NT2/D1 (cell line): ENCODE measurements at regions not wholly inside any gene's neighbourhood (a gene's known extent, or its start where the extent isn't known, plus 50 kb on each side); places are given as distances from the start of the nearest gene placed in this dataset.

ENCODE experiments used
- DNase-seq: peaks from one replicate; pipeline ENCODE4 v3.0.0-alpha.2; 2011; ENCODE audit warnings: low read depth, low spot score
- H3K27me3 ChIP-seq: 2 replicates; pipeline ENCODE4 v1.6.0; 2011; ENCODE audit warnings: mild to moderate bottlenecking; ENCODE audit not compliant: insufficient read length, insufficient read depth
- H3K36me3 ChIP-seq: 2 replicates; pipeline ENCODE4 v1.6.1; 2011; ENCODE audit warnings: mild to moderate bottlenecking, low read length, mixed read lengths; ENCODE audit not compliant: insufficient read depth, insufficient read length
- H3K4me1 ChIP-seq: 2 replicates; pipeline ENCODE4 v1.5.1; 2011; ENCODE audit not compliant: insufficient read depth, insufficient read length
- H3K4me3 ChIP-seq: 2 replicates; pipeline ENCODE4 v1.5.1; 2011; ENCODE audit warnings: low read depth; ENCODE audit not compliant: insufficient read length
- H3K9ac ChIP-seq: 2 replicates; pipeline ENCODE4 v1.6.0; 2011; ENCODE audit warnings: low read depth; ENCODE audit not compliant: insufficient read length
- H3K9me3 ChIP-seq: 2 replicates; pipeline ENCODE4 v1.5.1; 2011; ENCODE audit warnings: mild to moderate bottlenecking, low read length; ENCODE audit not compliant: insufficient read depth
- SUZ12 ChIP-seq: IDR thresholded peaks from 2 replicates; pipeline ENCODE4 v1.6.1; 2011; ENCODE audit not compliant: insufficient read length, insufficient read depth; ENCODE audit errors: extremely low read depth
- YY1 ChIP-seq: IDR thresholded peaks from 2 replicates; pipeline ENCODE4 v1.6.1; 2011; ENCODE audit not compliant: insufficient read length, insufficient read depth
- ZNF274 ChIP-seq: IDR thresholded peaks from 2 replicates; pipeline ENCODE4 v1.6.1; 2011; ENCODE audit warnings: mild to moderate bottlenecking, low read depth, low read length

GRCh38 chrX:96407072-96407471 is 277.6 kb upstream of the DIAPH2 start:
- TF ChIP-seq ZNF274 (no peak), YY1 (no peak), SUZ12 (no peak)
- peaks cover 4% of the 10 kb centered on the region for H3K4me1 ChIP-seq
- H3K27me3 ChIP-seq, result no peaks in the 10 kb centered on the region
- no peaks in the 10 kb centered on the region for H3K36me3 ChIP-seq
- H3K9me3 ChIP-seq, result no peaks in the 10 kb centered on the region
- H3K4me3 ChIP-seq, result no peak overlapping the region
- H3K9ac ChIP-seq, result no peak overlapping the region
- DNase-seq, result no peak

GRCh38 chrX:96407501-96407900 is 277.1 kb upstream of the DIAPH2 start:
- no peaks in the 10 kb centered on the region for H3K27me3 ChIP-seq
- peaks cover 4% of the 10 kb centered on the region for H3K4me1 ChIP-seq
- TF ChIP-seq ZNF274, result no peak
- no peak for TF ChIP-seq SUZ12
- TF ChIP-seq YY1, result no peak
- H3K9me3 ChIP-seq, result no peaks in the 10 kb centered on the region
- DNase-seq, result no peak
- H3K36me3 ChIP-seq, result no peaks in the 10 kb centered on the region
- H3K9ac ChIP-seq, result no peak overlapping the region
- no peak overlapping the region for H3K4me3 ChIP-seq

DNA sequence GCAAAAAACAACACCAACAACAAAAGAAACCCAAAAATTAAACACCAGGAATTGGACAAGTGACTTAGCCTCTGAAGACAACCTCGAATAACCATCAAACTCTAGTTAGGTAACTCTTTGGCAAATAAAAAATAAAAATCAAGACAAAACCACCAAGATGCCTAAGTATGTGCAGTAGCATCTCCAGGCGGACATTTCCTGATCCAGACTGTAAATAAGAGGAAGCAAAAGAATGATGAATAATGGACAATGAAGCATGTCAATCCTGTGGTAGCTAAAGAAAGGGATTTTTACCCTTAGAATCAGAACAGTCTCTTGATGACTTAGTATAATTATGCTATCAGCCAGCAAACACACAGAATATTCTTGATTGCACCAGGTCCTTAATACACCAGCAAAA is 276.7 kb upstream of the DIAPH2 start:
- Histone ChIP-seq H3K9ac (no peak overlapping the region), H3K4me1 (peaks cover 4% of the 10 kb centered on the region), H3K27me3 (no peaks in the 10 kb centered on the region), H3K4me3 (no peak overlapping the region), H3K9me3 (no peaks in the 10 kb centered on the region), H3K36me3 (no peaks in the 10 kb centered on the region)
- TF ChIP-seq YY1 (no peak), ZNF274 (no peak), SUZ12 (no peak)
- no peak for DNase-seq

DNA sequence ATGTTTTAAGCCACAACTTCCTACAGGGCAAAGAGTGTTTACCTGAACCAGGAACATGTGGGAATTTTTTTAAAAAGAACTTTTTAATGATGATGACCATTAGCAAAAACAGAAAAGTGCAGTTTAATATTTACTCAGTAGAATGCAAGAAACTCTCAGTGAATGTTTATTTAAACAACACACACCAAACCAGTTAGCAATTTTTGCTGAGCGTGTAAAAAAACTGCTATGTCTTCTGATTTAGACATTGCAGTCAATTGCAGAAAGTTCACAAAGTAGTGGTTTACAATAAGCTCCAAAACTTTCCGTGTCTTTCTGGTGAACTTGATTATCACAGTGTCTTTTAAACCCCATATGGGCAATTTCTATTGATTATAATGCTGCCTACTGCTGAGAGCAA is 273.7 kb upstream of the DIAPH2 start:
- no peak for TF ChIP-seq ZNF274
- TF ChIP-seq YY1, result no peak
- TF ChIP-seq SUZ12, result no peak
- Histone ChIP-seq H3K9ac (no peak overlapping the region), H3K4me1 (peaks cover 4% of the 10 kb centered on the region), H3K9me3 (no peaks in the 10 kb centered on the region), H3K4me3 (no peak overlapping the region), H3K36me3 (no peaks in the 10 kb centered on the region), H3K27me3 (no peaks in the 10 kb centered on the region)
- no peak for DNase-seq

DNA sequence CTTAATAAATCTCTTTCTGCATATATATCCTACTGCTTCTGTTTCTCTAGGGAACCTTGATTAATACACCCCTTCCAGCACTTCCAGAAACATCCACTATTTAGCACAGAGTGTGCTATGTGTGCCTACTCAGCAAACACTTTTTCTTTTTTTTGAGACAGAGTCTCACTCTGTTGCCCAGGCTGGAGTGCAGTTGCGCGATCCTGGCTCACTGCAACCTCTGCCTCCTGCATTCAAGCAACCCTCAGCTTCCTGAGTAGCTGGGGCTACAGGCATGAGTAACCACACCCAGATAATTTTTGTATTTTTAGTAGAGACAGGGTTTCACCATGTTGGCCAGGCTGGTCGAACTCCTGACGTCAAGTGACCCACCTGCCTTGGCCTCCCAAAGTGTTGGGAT is 266.9 kb upstream of the DIAPH2 start:
- TF ChIP-seq SUZ12, result no peak
- TF ChIP-seq ZNF274, result no peak
- TF ChIP-seq YY1, result no peak
- no peaks in the 10 kb centered on the region for H3K4me1 ChIP-seq
- no peaks in the 10 kb centered on the region for H3K36me3 ChIP-seq
- H3K27me3 ChIP-seq, result no peaks in the 10 kb centered on the region
- H3K4me3 ChIP-seq, result no peak overlapping the region
- no peak overlapping the region for H3K9ac ChIP-seq
- H3K9me3 ChIP-seq, result no peaks in the 10 kb centered on the region
- no peak for DNase-seq

- Histone ChIP-seq H3K9ac (no peak overlapping the region), H3K4me1 (no peaks in the 10 kb centered on the region), H3K4me3 (no peak overlapping the region), H3K36me3 (no peaks in the 10 kb centered on the region), H3K9me3 (no peaks in the 10 kb centered on the region), H3K27me3 (no peaks in the 10 kb centered on the region)
- TF ChIP-seq SUZ12 (no peak), YY1 (no peak), ZNF274 (no peak)
- no peak for DNase-seq
Observed at GRCh38 chrX:96424007-96424406, 260.6 kb upstream of the DIAPH2 start.

- Histone ChIP-seq H3K9ac (no peak overlapping the region), H3K9me3 (no peaks in the 10 kb centered on the region), H3K27me3 (no peaks in the 10 kb centered on the region), H3K4me1 (no peaks in the 10 kb centered on the region), H3K4me3 (no peak overlapping the region), H3K36me3 (no peaks in the 10 kb centered on the region)
- no peak for DNase-seq
- TF ChIP-seq YY1, result no peak
Observed at GRCh38 chrX:96425200-96425599, 259.4 kb upstream of the DIAPH2 start.
